GM23338 (cell line): ENCODE measurements at regions not wholly inside any gene's neighbourhood (a gene's known extent, or its start where the extent isn't known, plus 50 kb on each side); places are given as distances from the start of the nearest gene placed in this dataset.

ENCODE experiments used
- ATAC-seq: fragments of 200-7000 bp; cut with Tn5 transposase; 3 replicates; pipeline ENCODE4 v1.9.1; 2020
- DNase-seq: peaks from one replicate; pipeline ENCODE4 v3.0.0-alpha.2; 2015; ENCODE audit warnings: low spot score
- H2AFZ ChIP-seq: fragments of 200-600 bp; sonication (generic); 2 replicates; pipeline ENCODE4 v1.8.0; 2016; ENCODE audit warnings: antibody characterized with exemption, mild to moderate bottlenecking, moderate library complexity
- H3F3A ChIP-seq: fragments of 200-600 bp; sonication (generic); replicated peaks from 2 replicates; pipeline ENCODE4 v1.8.0; 2017; ENCODE audit warnings: antibody characterized with exemption, mixed run types, low read depth
- H3K27ac ChIP-seq: fragments of 200-600 bp; sonication (generic); 2 replicates; pipeline ENCODE4 v1.6.1; 2016; ENCODE audit warnings: low read depth
- H3K27me3 ChIP-seq: fragments of 200-600 bp; sonication (generic); 2 replicates; pipeline ENCODE4 v1.8.0; 2016; ENCODE audit warnings: mild to moderate bottlenecking, mixed run types, moderate library complexity; ENCODE audit not compliant: insufficient read depth
- H3K36me3 ChIP-seq: fragments of 200-600 bp; sonication (generic); 2 replicates; pipeline ENCODE4 v1.8.0; 2016; ENCODE audit warnings: mild to moderate bottlenecking; ENCODE audit not compliant: insufficient read depth
- H3K4me1 ChIP-seq: fragments of 200-600 bp; sonication (generic); 2 replicates; pipeline ENCODE4 v1.8.0; 2016; ENCODE audit warnings: mild to moderate bottlenecking, moderate library complexity; ENCODE audit not compliant: insufficient read depth
- H3K4me2 ChIP-seq: fragments of 200-600 bp; sonication (generic); 2 replicates; pipeline ENCODE4 v1.7.1; 2017; ENCODE audit warnings: mixed run types
- H3K4me3 ChIP-seq: fragments of 200-600 bp; sonication (generic); 2 replicates; pipeline ENCODE4 v1.6.1; 2016; ENCODE audit warnings: mixed run types
- H3K79me2 ChIP-seq: fragments of 200-600 bp; sonication (generic); replicated peaks from 2 replicates; pipeline ENCODE4 v1.8.0; 2017; ENCODE audit warnings: mild to moderate bottlenecking; ENCODE audit not compliant: insufficient read depth
- H3K9me2 ChIP-seq: fragments of 200-600 bp; sonication (generic); 2 replicates; pipeline ENCODE4 v1.8.0; 2017; ENCODE audit not compliant: insufficient read depth
- H4K20me1 ChIP-seq: fragments of 200-600 bp; sonication (generic); replicated peaks from 2 replicates; pipeline ENCODE4 v1.8.0; 2017; ENCODE audit warnings: mild to moderate bottlenecking; ENCODE audit not compliant: insufficient read depth
- H3K27ac Mint-ChIP-seq: 2 replicates; pipeline ENCODE4 v1.8.0; 2020; ENCODE audit warnings: inconsistent platforms, mild to moderate bottlenecking, moderate library complexity, mixed read lengths
- H3K27me3 Mint-ChIP-seq: 3 replicates; pipeline ENCODE4 v1.8.0; 2022; ENCODE audit warnings: low read depth, mild to moderate bottlenecking, moderate library complexity, mixed read lengths, inconsistent platforms; ENCODE audit not compliant: insufficient read depth, poor library complexity
- H3K36me3 Mint-ChIP-seq: 3 replicates; pipeline ENCODE4 v1.8.0; 2021; ENCODE audit warnings: low read depth, mild to moderate bottlenecking, inconsistent platforms, moderate library complexity, mixed read lengths
- H3K4me1 Mint-ChIP-seq: 3 replicates; pipeline ENCODE4 v1.8.0; 2020; ENCODE audit warnings: mild to moderate bottlenecking, inconsistent platforms, mixed read lengths
- H3K4me3 Mint-ChIP-seq: 3 replicates; pipeline ENCODE4 v1.8.0; 2021; ENCODE audit warnings: moderate library complexity, mild to moderate bottlenecking, inconsistent platforms, mixed read lengths
- H3K9me3 Mint-ChIP-seq: 3 replicates; pipeline ENCODE4 v1.8.0; 2020; ENCODE audit warnings: moderate library complexity, mild to moderate bottlenecking, inconsistent platforms, mixed read lengths
- JUNB ChIP-seq: IDR thresholded peaks from one replicate; pipeline ENCODE4 v1.6.1; 2016; ENCODE audit warnings: antibody characterized with exemption; ENCODE audit not compliant: unreplicated experiment
- STAT1 ChIP-seq: IDR thresholded peaks from one replicate; pipeline ENCODE4 v1.6.1; 2016; ENCODE audit warnings: antibody characterized with exemption; ENCODE audit not compliant: unreplicated experiment
- ZNF114 ChIP-seq: fragments of 250-450 bp; sonication (Bioruptor Pico); IDR thresholded peaks from 2 replicates; pipeline ENCODE4 v1.5.0; 2020; ENCODE audit warnings: mild to moderate bottlenecking, moderate library complexity
- TF ChIP-seq, protein P1 (sequence below), 2 experiments: fragments of 200-600 bp in 1 of 2; sonication (generic) in 1 of 2; conservative IDR thresholded peaks; 2 replicates each; pipeline versions ENCODE4 v1.5.1 to v1.6.1; 2016 to 2017; ENCODE audit warnings: antibody characterized with exemption in 2 of 2, low read depth in 2 of 2, mild to moderate bottlenecking in 2 of 2, moderate library complexity in 1 of 2
- TF ChIP-seq, protein P2 (sequence below): IDR thresholded peaks from one replicate; pipeline ENCODE4 v1.6.1; 2018; ENCODE audit warnings: antibody characterized with exemption; ENCODE audit not compliant: unreplicated experiment

DNA sequence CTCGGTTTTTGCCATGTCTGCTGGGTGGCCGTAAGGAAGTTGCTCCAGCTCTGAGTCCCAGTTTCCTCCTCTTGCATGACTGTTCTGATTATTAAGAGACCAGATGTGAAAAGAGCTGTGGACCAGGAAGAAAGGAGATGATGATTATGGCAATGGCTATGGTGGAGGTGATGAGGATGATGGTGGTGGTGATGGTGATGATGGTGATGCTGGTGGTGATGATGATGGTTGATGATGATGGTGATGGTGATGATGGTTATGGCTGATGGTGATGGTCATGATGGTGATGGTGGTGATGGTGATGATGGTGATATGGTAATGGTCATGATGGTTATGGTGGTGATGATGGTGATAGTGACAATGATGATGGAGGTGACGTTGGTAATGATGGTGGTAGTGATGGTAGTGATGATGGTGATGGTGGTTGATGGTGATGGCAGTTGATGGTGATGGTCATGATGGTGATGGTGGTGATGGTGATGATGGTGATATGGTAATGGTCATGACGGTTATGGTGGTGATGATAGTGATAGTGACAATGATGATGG, 107.8 kb upstream of the NKX1-1 start:
- no peaks in the 10 kb centered on the region for H3K36me3 ChIP-seq
- no peak overlapping the region for H2AFZ ChIP-seq
- no peak overlapping the region for H3K4me3 ChIP-seq
- peaks cover 19% of the 10 kb centered on the region for H3K9me2 ChIP-seq
- no peak overlapping the region for H3K27ac ChIP-seq
- DNase-seq: no peak
- H3K4me2 ChIP-seq: no peak overlapping the region
- H3F3A ChIP-seq: no peaks in the 10 kb centered on the region
- Mint-ChIP-seq H3K27me3 (peaks cover 11% of the 10 kb centered on the region), H3K4me1 (no peaks in the 10 kb centered on the region; the same call in 2 of the 3 replicates), H3K36me3 (no peaks in the 10 kb centered on the region), H3K9me3 (no peaks in the 10 kb centered on the region; the same call in 2 of the 3 replicates), H3K27ac (no peak overlapping the region), H3K4me3 (no peak overlapping the region)
- H4K20me1 ChIP-seq: no peaks in the 10 kb centered on the region
- TF ChIP-seq STAT1: no peak
- H3K27me3 ChIP-seq: no peaks in the 10 kb centered on the region
- H3K79me2 ChIP-seq: no peaks in the 10 kb centered on the region
- no peak for ATAC-seq
- H3K4me1 ChIP-seq: no peaks in the 10 kb centered on the region

DNA sequence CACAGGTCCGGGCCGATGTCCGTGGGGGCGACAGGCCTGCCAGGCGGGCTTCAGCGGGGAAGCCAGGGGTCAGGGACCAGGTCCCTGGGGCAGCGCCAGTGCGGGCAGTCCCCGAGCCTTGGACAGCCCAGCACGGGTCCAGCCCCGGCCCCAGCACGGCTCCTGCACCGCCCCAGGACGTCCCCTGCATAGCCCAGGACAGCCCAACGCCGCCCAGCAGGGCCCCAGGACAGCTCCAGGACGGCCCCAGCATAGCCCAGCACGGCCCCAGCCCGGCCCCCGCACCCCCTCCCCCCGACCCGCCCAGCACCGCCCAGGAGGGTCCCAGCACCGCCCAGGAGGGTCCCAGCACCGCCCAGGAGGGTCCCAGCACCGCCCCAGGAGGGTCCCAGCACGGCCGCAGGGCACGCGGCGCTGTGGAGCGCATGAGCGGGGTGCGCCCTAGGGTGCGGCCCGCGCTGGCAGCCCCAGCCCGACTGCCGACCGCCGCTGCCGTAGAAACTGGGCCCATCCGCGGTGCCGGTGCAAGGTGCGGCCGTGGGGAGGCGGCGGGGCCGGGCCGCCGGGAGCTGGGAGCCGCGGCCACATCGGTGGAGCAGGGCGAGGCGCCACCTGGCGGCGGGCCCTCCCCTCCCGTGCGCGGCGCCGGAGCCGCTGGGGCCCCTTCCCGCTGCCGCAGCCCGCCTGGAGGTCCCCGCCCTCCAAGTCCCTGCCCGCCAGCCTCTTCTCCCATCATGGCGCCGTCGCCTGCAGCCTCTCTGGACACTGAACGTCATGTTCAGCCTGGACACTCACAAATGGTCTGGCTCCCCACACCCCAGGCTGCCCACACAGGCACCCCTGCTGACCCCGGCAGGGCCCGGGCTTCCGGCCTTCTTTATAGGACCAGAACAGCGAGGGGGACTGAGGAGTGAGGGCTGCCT, 106.8 kb upstream of the NKX1-1 start:
- no peak overlapping the region for H3K4me3 Mint-ChIP-seq
- H3K79me2 ChIP-seq: no peaks in the 10 kb centered on the region
- H4K20me1 ChIP-seq: no peaks in the 10 kb centered on the region
- H3K36me3 ChIP-seq: no peaks in the 10 kb centered on the region
- no peaks in the 10 kb centered on the region for H3K4me1 ChIP-seq
- H3K27ac ChIP-seq: no peak overlapping the region
- DNase-seq (peak; percentile 85), ATAC-seq (peak; percentile 87)
- TF ChIP-seq ZNF114 (CRISPR knock-in tag): no peak
- no peak for TF ChIP-seq JUNB
- TF ChIP-seq, protein P1, sequence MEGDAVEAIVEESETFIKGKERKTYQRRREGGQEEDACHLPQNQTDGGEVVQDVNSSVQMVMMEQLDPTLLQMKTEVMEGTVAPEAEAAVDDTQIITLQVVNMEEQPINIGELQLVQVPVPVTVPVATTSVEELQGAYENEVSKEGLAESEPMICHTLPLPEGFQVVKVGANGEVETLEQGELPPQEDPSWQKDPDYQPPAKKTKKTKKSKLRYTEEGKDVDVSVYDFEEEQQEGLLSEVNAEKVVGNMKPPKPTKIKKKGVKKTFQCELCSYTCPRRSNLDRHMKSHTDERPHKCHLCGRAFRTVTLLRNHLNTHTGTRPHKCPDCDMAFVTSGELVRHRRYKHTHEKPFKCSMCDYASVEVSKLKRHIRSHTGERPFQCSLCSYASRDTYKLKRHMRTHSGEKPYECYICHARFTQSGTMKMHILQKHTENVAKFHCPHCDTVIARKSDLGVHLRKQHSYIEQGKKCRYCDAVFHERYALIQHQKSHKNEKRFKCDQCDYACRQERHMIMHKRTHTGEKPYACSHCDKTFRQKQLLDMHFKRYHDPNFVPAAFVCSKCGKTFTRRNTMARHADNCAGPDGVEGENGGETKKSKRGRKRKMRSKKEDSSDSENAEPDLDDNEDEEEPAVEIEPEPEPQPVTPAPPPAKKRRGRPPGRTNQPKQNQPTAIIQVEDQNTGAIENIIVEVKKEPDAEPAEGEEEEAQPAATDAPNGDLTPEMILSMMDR (conservative IDR thresholded peaks at IDR 0.05; ENCODE audit: low read depth in 2 of 2): peak; percentile 36 to 68
- TF ChIP-seq, protein P2, sequence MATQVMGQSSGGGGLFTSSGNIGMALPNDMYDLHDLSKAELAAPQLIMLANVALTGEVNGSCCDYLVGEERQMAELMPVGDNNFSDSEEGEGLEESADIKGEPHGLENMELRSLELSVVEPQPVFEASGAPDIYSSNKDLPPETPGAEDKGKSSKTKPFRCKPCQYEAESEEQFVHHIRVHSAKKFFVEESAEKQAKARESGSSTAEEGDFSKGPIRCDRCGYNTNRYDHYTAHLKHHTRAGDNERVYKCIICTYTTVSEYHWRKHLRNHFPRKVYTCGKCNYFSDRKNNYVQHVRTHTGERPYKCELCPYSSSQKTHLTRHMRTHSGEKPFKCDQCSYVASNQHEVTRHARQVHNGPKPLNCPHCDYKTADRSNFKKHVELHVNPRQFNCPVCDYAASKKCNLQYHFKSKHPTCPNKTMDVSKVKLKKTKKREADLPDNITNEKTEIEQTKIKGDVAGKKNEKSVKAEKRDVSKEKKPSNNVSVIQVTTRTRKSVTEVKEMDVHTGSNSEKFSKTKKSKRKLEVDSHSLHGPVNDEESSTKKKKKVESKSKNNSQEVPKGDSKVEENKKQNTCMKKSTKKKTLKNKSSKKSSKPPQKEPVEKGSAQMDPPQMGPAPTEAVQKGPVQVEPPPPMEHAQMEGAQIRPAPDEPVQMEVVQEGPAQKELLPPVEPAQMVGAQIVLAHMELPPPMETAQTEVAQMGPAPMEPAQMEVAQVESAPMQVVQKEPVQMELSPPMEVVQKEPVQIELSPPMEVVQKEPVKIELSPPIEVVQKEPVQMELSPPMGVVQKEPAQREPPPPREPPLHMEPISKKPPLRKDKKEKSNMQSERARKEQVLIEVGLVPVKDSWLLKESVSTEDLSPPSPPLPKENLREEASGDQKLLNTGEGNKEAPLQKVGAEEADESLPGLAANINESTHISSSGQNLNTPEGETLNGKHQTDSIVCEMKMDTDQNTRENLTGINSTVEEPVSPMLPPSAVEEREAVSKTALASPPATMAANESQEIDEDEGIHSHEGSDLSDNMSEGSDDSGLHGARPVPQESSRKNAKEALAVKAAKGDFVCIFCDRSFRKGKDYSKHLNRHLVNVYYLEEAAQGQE: no peak
- H3K9me2 ChIP-seq: peaks cover 19% of the 10 kb centered on the region
- H3K27me3 Mint-ChIP-seq: peaks cover 11% of the 10 kb centered on the region
- no peaks in the 10 kb centered on the region for H3K36me3 Mint-ChIP-seq
- H3K4me3 ChIP-seq: peak overlapping the region; percentile 46; the same call in 1 of the 2 replicates
- peak overlapping the region; percentile 79 for H3K4me2 ChIP-seq
- no peak overlapping the region for H3K27ac Mint-ChIP-seq
- no peaks in the 10 kb centered on the region for H3K27me3 ChIP-seq
- no peaks in the 10 kb centered on the region; the same call in 2 of the 3 replicates for H3K9me3 Mint-ChIP-seq
- peak overlapping the region; percentile 98 for H2AFZ ChIP-seq
- H3F3A ChIP-seq: no peaks in the 10 kb centered on the region
- no peaks in the 10 kb centered on the region; the same call in 2 of the 3 replicates for H3K4me1 Mint-ChIP-seq
